HEK293 (cell line): ENCODE measurements at regions not wholly inside any gene's neighbourhood (a gene's known extent, or its start where the extent isn't known, plus 50 kb on each side); places are given as distances from the start of the nearest gene placed in this dataset.

Experiments used
- CTCF ChIA-PET: fragments of 350-600 bp; formaldehyde crosslinking; extraction: SDS; loops from one replicate; lab custom pipeline; 2021; ENCODE audit warnings: antibody characterized with exemption; lab: Yijun Ruan, JAX
- POLR2A ChIA-PET: fragments of 300-600 bp; formaldehyde crosslinking; extraction: SDS; loops from one replicate; lab custom pipeline; 2020; ENCODE audit warnings: antibody characterized with exemption, inconsistent platforms; lab: Yijun Ruan, JAX
- H3K27ac ChIP-seq: fragments of 200-500 bp; sonication (Bioruptor generic); 2 replicates; pipeline ENCODE4 v1.5.1; 2014; ENCODE audit warnings: low read depth, low read length, control low read depth, inconsistent platforms; ENCODE audit errors: extremely low read depth
- H3K36me3 ChIP-seq, 2 experiments: fragments of 200-500 bp in 1 of 2; sonication (Bioruptor generic) in 1 of 2; 1 replicate in 1 of 2; 2 replicates in 1 of 2; pipeline ENCODE4 v1.5.1; 2014 to 2017; ENCODE audit warnings: inconsistent platforms in 2 of 2, low read length in 2 of 2; ENCODE audit not compliant: control insufficient read depth in 2 of 2, insufficient read depth in 1 of 2
- H3K4me1 ChIP-seq: fragments of 200-500 bp; sonication (Bioruptor generic); 2 replicates; pipeline ENCODE4 v1.5.1; 2014; ENCODE audit warnings: mild to moderate bottlenecking, low read length, inconsistent platforms; ENCODE audit not compliant: control insufficient read depth, insufficient read depth
- H3K4me3 ChIP-seq: 2 replicates; pipeline ENCODE4 v1.5.1; 2011; ENCODE audit warnings: low read depth, mild to moderate bottlenecking, control low read depth, low read length, moderate library complexity
- H3K9me3 ChIP-seq: fragments of 200-500 bp; sonication (Bioruptor generic); 2 replicates; pipeline ENCODE4 v1.5.1; 2014; ENCODE audit warnings: low read depth, low read length, inconsistent platforms; ENCODE audit not compliant: control insufficient read depth, insufficient read depth
- GLI4 ChIP-seq: fragments of 450-650 bp; formaldehyde crosslinking; IDR thresholded peaks from 2 replicates; pipeline ENCODE4 v1.5.1; 2016; ENCODE audit warnings: missing biosample characterization, missing genetic modification characterization
- HOXA7 ChIP-seq: sonication (generic); formaldehyde crosslinking; IDR thresholded peaks from 2 replicates; pipeline ENCODE4 v1.8.1; 2022; ENCODE audit warnings: missing genetic modification reagents, borderline replicate concordance
- IKZF3 ChIP-seq: fragments of 450-650 bp; IDR thresholded peaks from 2 replicates; pipeline ENCODE4 v1.5.0; 2018; ENCODE audit warnings: missing biosample characterization, mild to moderate bottlenecking, missing genetic modification characterization, moderate library complexity
- KLF1 ChIP-seq: fragments of 450-650 bp; formaldehyde crosslinking; IDR thresholded peaks from 2 replicates; pipeline ENCODE4 v1.5.1; 2016; ENCODE audit warnings: missing biosample characterization, missing genetic modification characterization
- KLF8 ChIP-seq: fragments of 450-650 bp; formaldehyde crosslinking; IDR thresholded peaks from 2 replicates; pipeline ENCODE4 v1.5.1; 2016; ENCODE audit warnings: missing biosample characterization, missing genetic modification characterization
- OSR2 ChIP-seq: fragments of 450-650 bp; formaldehyde crosslinking; IDR thresholded peaks from 2 replicates; pipeline ENCODE4 v1.5.1; 2016; ENCODE audit warnings: missing biosample characterization, missing genetic modification characterization
- ZBTB20 ChIP-seq: fragments of 450-650 bp; formaldehyde crosslinking; IDR thresholded peaks from 2 replicates; pipeline ENCODE4 v1.5.1; 2016; ENCODE audit warnings: missing biosample characterization, missing genetic modification characterization
- ZBTB21 ChIP-seq: fragments of 450-650 bp; formaldehyde crosslinking; IDR thresholded peaks from 2 replicates; pipeline ENCODE4 v1.5.1; 2017; ENCODE audit warnings: missing biosample characterization, missing genetic modification characterization
- ZNF292 ChIP-seq: fragments of 450-650 bp; formaldehyde crosslinking; IDR thresholded peaks from 2 replicates; pipeline ENCODE4 v1.5.1; 2016; ENCODE audit warnings: low read depth, missing biosample characterization, missing genetic modification characterization, borderline replicate concordance
- ZNF324 ChIP-seq: fragments of 450-650 bp; formaldehyde crosslinking; IDR thresholded peaks from 2 replicates; pipeline ENCODE4 v1.5.1; 2016; ENCODE audit warnings: missing biosample characterization, missing genetic modification characterization
- ZNF514 ChIP-seq: fragments of 450-650 bp; formaldehyde crosslinking; IDR thresholded peaks from 2 replicates; pipeline ENCODE4 v1.5.1; 2016; ENCODE audit warnings: missing biosample characterization, missing genetic modification characterization
- ZNF529 ChIP-seq: fragments of 450-650 bp; formaldehyde crosslinking; IDR thresholded peaks from 2 replicates; pipeline ENCODE4 v1.5.1; 2017; ENCODE audit warnings: missing genetic modification characterization, missing biosample characterization; ENCODE audit not compliant: insufficient replicate concordance
- ZNF544 ChIP-seq: fragments of 450-650 bp; formaldehyde crosslinking; IDR thresholded peaks from 2 replicates; pipeline ENCODE4 v1.5.0; 2017; ENCODE audit warnings: missing biosample characterization, missing genetic modification characterization
- ZNF677 ChIP-seq: fragments of 450-650 bp; IDR thresholded peaks from 2 replicates; pipeline ENCODE4 v1.5.0; 2018; ENCODE audit warnings: missing biosample characterization, mild to moderate bottlenecking, missing genetic modification characterization, moderate library complexity
- ZNF843 ChIP-seq: fragments of 450-650 bp; formaldehyde crosslinking; IDR thresholded peaks from 2 replicates; pipeline ENCODE4 v1.5.1; 2016; ENCODE audit warnings: missing biosample characterization, missing genetic modification characterization
- ZSCAN30 ChIP-seq: fragments of 450-650 bp; IDR thresholded peaks from 2 replicates; pipeline ENCODE4 v1.5.1; 2018; ENCODE audit warnings: missing biosample characterization, mild to moderate bottlenecking, missing genetic modification characterization, moderate library complexity
- TF ChIP-seq, protein P1 (sequence below): fragments of 450-650 bp; formaldehyde crosslinking; IDR thresholded peaks from 2 replicates; pipeline ENCODE4 v1.5.1; 2016; ENCODE audit warnings: missing biosample characterization, missing genetic modification characterization
- TF ChIP-seq, protein P2 (sequence below): fragments of 450-650 bp; formaldehyde crosslinking; IDR thresholded peaks from 2 replicates; pipeline ENCODE4 v1.5.1; 2016; ENCODE audit warnings: missing biosample characterization, missing genetic modification characterization, low read depth
- TF ChIP-seq, protein P3 (sequence below): fragments of 450-650 bp; formaldehyde crosslinking; IDR thresholded peaks from 2 replicates; pipeline ENCODE4; 2016; ENCODE audit warnings: missing biosample characterization, missing genetic modification characterization
- TF ChIP-seq, protein P4 (sequence below): fragments of 450-650 bp; formaldehyde crosslinking; IDR thresholded peaks from 2 replicates; pipeline ENCODE4 v1.5.1; 2017; ENCODE audit warnings: missing biosample characterization, missing genetic modification characterization

DNA sequence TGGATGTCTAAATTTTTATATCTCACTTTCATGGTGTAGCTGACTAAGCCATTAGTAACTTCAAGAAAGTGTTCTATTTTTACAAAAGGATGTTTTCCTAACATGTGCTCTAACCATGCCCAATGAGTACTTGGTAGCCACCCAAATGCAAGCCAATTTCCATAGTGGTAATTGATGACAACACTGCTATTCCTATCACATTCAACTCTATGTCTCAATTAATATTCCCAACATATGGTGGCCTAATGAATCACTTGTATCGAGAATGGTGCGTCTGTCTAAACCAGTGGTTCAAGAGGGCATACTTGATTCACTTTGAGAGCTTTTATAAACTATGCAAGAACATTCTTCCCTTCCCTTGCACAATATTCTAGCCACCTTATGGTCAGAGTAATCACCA is 112.9 kb upstream of the GPRIN3 start (continued):
- TF ChIP-seq, protein P1, sequence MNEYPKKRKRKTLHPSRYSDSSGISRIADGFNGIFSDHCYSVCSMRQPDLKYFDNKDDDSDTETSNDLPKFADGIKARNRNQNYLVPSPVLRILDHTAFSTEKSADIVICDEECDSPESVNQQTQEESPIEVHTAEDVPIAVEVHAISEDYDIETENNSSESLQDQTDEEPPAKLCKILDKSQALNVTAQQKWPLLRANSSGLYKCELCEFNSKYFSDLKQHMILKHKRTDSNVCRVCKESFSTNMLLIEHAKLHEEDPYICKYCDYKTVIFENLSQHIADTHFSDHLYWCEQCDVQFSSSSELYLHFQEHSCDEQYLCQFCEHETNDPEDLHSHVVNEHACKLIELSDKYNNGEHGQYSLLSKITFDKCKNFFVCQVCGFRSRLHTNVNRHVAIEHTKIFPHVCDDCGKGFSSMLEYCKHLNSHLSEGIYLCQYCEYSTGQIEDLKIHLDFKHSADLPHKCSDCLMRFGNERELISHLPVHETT (tag by site-specific recombination): no peak
- no peak for TF ChIP-seq ZNF544

DNA sequence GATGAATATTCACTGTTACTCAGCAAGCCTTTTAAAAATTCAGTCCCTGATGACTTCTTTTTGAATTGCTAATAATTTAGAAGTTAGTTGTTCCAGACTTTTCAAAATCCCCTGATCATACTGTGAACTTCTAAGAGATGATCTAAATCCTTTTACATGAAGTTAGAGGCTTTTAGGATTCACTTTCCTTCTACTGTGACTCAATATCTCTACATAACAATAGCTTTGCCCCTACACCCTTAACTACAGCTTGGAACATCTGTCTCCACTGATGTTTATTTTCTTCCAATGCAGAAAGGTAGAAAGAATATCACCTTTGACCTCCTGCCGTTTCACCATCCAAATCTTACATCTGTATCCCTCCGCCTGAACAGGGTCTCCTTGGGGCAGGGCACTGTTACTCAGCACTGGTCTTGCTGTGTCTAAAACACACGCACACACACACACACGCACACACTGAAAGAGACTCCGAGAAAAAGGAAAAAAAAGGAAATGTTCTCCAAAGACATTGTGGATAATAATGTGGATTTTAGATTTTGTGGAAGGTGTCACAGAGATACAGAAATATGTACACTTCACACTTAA is 111.6 kb upstream of the GPRIN3 start:
- CTCF ChIA-PET: no interaction called here
- Histone ChIP-seq H3K4me1 (no peaks in the 10 kb centered on the region), H3K4me3 (no peak overlapping the region), H3K9me3 (no peaks in the 10 kb centered on the region), H3K36me3 (no peaks in the 10 kb centered on the region), H3K27ac (no peak overlapping the region)
- no peak for TF ChIP-seq ZNF324
- POLR2A ChIA-PET: no interaction called here

DNA sequence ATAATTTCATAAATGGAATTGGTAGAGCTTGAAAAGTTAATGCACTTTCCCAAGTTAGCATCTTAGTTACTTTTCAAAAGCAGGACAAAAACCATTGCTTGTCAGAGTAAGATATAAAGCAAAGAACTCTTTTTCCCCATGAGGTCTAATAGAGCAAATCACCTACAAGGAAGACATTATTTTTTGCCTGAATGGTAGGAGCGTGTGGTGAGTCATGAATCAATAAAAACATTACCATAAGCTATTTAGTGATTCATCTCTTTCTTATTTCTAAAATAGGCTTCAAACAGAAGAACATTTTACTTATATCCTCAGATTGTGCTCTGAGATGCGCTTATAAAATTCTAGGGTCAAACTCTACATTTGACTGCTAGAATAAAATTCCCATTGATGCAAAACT is 109.4 kb upstream of the GPRIN3 start:
- CTCF ChIA-PET: no interaction called here
- Histone ChIP-seq H3K27ac (no peak overlapping the region), H3K9me3 (no peaks in the 10 kb centered on the region), H3K4me1 (no peaks in the 10 kb centered on the region), H3K36me3 (no peaks in the 10 kb centered on the region), H3K4me3 (no peak overlapping the region)
- no peak for TF ChIP-seq ZBTB21 (tag by site-specific recombination)
- no peak for TF ChIP-seq ZNF677 (tag by site-specific recombination)
- no peak for TF ChIP-seq ZNF529
- TF ChIP-seq ZNF514 (tag by site-specific recombination): no peak
- TF ChIP-seq ZNF843 (tag by site-specific recombination): no peak
- no peak for TF ChIP-seq KLF8 (tag by site-specific recombination)
- TF ChIP-seq, protein P2, sequence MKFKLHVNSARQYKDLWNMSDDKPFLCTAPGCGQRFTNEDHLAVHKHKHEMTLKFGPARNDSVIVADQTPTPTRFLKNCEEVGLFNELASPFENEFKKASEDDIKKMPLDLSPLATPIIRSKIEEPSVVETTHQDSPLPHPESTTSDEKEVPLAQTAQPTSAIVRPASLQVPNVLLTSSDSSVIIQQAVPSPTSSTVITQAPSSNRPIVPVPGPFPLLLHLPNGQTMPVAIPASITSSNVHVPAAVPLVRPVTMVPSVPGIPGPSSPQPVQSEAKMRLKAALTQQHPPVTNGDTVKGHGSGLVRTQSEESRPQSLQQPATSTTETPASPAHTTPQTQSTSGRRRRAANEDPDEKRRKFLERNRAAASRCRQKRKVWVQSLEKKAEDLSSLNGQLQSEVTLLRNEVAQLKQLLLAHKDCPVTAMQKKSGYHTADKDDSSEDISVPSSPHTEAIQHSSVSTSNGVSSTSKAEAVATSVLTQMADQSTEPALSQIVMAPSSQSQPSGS (tag by site-specific recombination): no peak
- TF ChIP-seq IKZF3: no peak
- TF ChIP-seq ZNF292 (tag by site-specific recombination): no peak
- TF ChIP-seq, protein P3, sequence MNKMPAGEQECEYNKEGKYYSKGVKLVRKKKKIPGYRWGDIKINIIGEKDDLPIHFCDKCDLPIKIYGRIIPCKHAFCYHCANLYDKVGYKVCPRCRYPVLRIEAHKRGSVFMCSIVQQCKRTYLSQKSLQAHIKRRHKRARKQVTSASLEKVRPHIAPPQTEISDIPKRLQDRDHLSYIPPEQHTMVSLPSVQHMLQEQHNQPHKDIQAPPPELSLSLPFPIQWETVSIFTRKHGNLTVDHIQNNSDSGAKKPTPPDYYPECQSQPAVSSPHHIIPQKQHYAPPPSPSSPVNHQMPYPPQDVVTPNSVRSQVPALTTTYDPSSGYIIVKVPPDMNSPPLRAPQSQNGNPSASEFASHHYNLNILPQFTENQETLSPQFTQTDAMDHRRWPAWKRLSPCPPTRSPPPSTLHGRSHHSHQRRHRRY: no peak
- TF ChIP-seq, protein P4, sequence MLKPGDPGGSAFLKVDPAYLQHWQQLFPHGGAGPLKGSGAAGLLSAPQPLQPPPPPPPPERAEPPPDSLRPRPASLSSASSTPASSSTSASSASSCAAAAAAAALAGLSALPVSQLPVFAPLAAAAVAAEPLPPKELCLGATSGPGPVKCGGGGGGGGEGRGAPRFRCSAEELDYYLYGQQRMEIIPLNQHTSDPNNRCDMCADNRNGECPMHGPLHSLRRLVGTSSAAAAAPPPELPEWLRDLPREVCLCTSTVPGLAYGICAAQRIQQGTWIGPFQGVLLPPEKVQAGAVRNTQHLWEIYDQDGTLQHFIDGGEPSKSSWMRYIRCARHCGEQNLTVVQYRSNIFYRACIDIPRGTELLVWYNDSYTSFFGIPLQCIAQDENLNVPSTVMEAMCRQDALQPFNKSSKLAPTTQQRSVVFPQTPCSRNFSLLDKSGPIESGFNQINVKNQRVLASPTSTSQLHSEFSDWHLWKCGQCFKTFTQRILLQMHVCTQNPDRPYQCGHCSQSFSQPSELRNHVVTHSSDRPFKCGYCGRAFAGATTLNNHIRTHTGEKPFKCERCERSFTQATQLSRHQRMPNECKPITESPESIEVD (tag by site-specific recombination): no peak
- no peak for TF ChIP-seq ZSCAN30
- POLR2A ChIA-PET: no interaction called here

DNA sequence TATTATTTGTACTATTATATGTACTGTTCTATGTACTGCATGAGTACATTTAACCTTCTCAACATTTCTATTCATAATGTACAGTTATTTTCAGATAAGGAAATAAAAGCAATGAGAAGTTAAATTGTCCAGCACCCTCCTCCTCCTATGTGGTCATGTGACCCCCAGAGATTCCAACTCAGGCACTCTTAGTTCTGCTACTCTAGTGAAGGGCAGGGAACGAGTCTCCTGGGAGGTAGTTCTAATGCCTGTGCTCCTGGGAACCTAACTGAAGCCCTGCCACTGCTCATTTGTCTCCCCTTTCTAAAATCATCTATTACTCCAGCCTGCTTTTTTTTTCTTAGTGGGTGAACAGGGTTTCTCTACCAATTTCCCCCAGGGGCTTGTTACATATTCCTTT is 105.9 kb upstream of the GPRIN3 start:
- H3K4me3 ChIP-seq: no peak overlapping the region
- ChIA-PET POLR2A (no interaction called here), CTCF (no interaction called here)
- H3K4me1 ChIP-seq: no peaks in the 10 kb centered on the region
- H3K9me3 ChIP-seq: no peaks in the 10 kb centered on the region
- H3K27ac ChIP-seq: no peak overlapping the region
- no peaks in the 10 kb centered on the region for H3K36me3 ChIP-seq
- no peak for TF ChIP-seq KLF1
- TF ChIP-seq GLI4 (tag by site-specific recombination): no peak
- TF ChIP-seq OSR2 (tag by site-specific recombination): 0 out of 2 replicates have a peak, but pooled peaks have one; percentile 13
- TF ChIP-seq, protein P4 (tag by site-specific recombination): no peak
- no peak for TF ChIP-seq ZBTB20 (tag by site-specific recombination)
- TF ChIP-seq HOXA7 (CRISPR knock-in tag): no peak
